WTC11 (cell line): ENCODE measurements at regions not wholly inside any gene's neighbourhood (a gene's known extent, or its start where the extent isn't known, plus 50 kb on each side); places are given as distances from the start of the nearest gene placed in this dataset.

Experiments
- ATAC-seq: fragments of 200-7000 bp; cut with Tn5 transposase; 2 replicates; pipeline ENCODE4 v1.10.0; 2021; ENCODE audit warnings: mild to moderate bottlenecking, moderate library complexity
- CTCF ChIA-PET: fragments of 300-600 bp; sonication (Branson Sonifier 250); formaldehyde crosslinking; loops from one replicate; lab custom pipeline; 2021; ENCODE audit warnings: antibody characterized with exemption; lab: Charles Lee
- POLR2A ChIA-PET: fragments of 350-600 bp; sonication (Branson Sonifier 250); formaldehyde crosslinking; loops from one replicate; lab custom pipeline; 2021; ENCODE audit warnings: antibody characterized with exemption; lab: Charles Lee
- DNase-seq: peaks from one replicate; pipeline ENCODE4 v3.0.0; 2021; ENCODE audit warnings: low spot score
- H3K27ac Mint-ChIP-seq: 2 replicates; pipeline ENCODE4 v1.8.0; 2021; ENCODE audit warnings: mixed read lengths
- H3K27me3 Mint-ChIP-seq: 2 replicates; pipeline ENCODE4 v1.8.0; 2021; ENCODE audit warnings: low read depth, mild to moderate bottlenecking, moderate library complexity, mixed read lengths
- H3K36me3 Mint-ChIP-seq: 2 replicates; pipeline ENCODE4 v1.8.0; 2021; ENCODE audit warnings: mixed read lengths
- H3K4me1 Mint-ChIP-seq: 2 replicates; pipeline ENCODE4 v1.8.0; 2022; ENCODE audit warnings: mixed read lengths
- H3K4me3 Mint-ChIP-seq: 2 replicates; pipeline ENCODE4 v1.8.0; 2021; ENCODE audit warnings: mild to moderate bottlenecking, moderate library complexity, mixed read lengths
- H3K9me3 Mint-ChIP-seq: 2 replicates; pipeline ENCODE4 v1.8.0; 2021; ENCODE audit warnings: mixed read lengths
- CREM ChIP-seq: sonication (generic); formaldehyde crosslinking; IDR thresholded peaks from 2 replicates; pipeline ENCODE4 v1.8.1; 2022; ENCODE audit warnings: mild to moderate bottlenecking, missing genetic modification reagents, moderate library complexity
- ETV6 ChIP-seq: sonication (generic); formaldehyde crosslinking; IDR thresholded peaks from 2 replicates; pipeline ENCODE4 v1.8.1; 2022; ENCODE audit warnings: mild to moderate bottlenecking, missing genetic modification reagents
- GRHL2 ChIP-seq: fragments of 250-450 bp; sonication (Bioruptor Pico); IDR thresholded peaks from 2 replicates; pipeline ENCODE4 v1.8.0; 2022; ENCODE audit warnings: mild to moderate bottlenecking, moderate library complexity; ENCODE audit not compliant: insufficient replicate concordance, severe bottlenecking
- KAT7 ChIP-seq: sonication (generic); formaldehyde crosslinking; IDR thresholded peaks from 2 replicates; pipeline ENCODE4 v1.8.1; 2023; ENCODE audit warnings: missing genetic modification reagents, mild to moderate bottlenecking, borderline replicate concordance
- MYBL2 ChIP-seq: sonication (generic); formaldehyde crosslinking; IDR thresholded peaks from 2 replicates; pipeline ENCODE4 v1.8.1; 2023; ENCODE audit warnings: mild to moderate bottlenecking, moderate library complexity, missing genetic modification reagents
- NFYB ChIP-seq: sonication (generic); formaldehyde crosslinking; conservative IDR thresholded peaks from 2 replicates; pipeline ENCODE4 v1.8.0; 2022; ENCODE audit warnings: low read depth, missing genetic modification reagents
- SP1 ChIP-seq: sonication (generic); formaldehyde crosslinking; conservative IDR thresholded peaks from 2 replicates; pipeline ENCODE4 v1.8.1; 2022; ENCODE audit warnings: missing genetic modification reagents
- TCF7 ChIP-seq: sonication (generic); formaldehyde crosslinking; IDR thresholded peaks from 2 replicates; pipeline ENCODE4 v1.8.0; 2022; ENCODE audit warnings: mild to moderate bottlenecking, low read depth, missing genetic modification reagents, moderate library complexity
- TF ChIP-seq, protein P1 (sequence below): sonication (generic); formaldehyde crosslinking; IDR thresholded peaks from 2 replicates; pipeline ENCODE4 v1.8.0; 2022; ENCODE audit warnings: missing genetic modification reagents
- TF ChIP-seq, protein P2 (sequence below): sonication (generic); formaldehyde crosslinking; IDR thresholded peaks from 2 replicates; pipeline ENCODE4 v1.8.0; 2022; ENCODE audit warnings: mild to moderate bottlenecking, missing genetic modification reagents
- TF ChIP-seq, protein P3 (sequence below): sonication (generic); formaldehyde crosslinking; IDR thresholded peaks from 2 replicates; pipeline ENCODE4 v1.8.0; 2023; ENCODE audit warnings: missing genetic modification reagents
- TF ChIP-seq, protein P4 (sequence below): sonication (generic); formaldehyde crosslinking; IDR thresholded peaks from 2 replicates; pipeline ENCODE4 v1.8.1; 2022; ENCODE audit warnings: mild to moderate bottlenecking, moderate library complexity, missing genetic modification reagents
- TF ChIP-seq, protein P5 (sequence below): fragments of 250-450 bp; sonication (Bioruptor Pico); IDR thresholded peaks from 2 replicates; pipeline ENCODE4 v1.9.0; 2021; ENCODE audit warnings: mild to moderate bottlenecking, borderline replicate concordance
- TF ChIP-seq, protein P6 (sequence below): fragments of 250-450 bp; sonication (Bioruptor Pico); IDR thresholded peaks from 2 replicates; pipeline ENCODE4 v1.9.0; 2021; ENCODE audit warnings: moderate library complexity, mild to moderate bottlenecking, inconsistent platforms, borderline replicate concordance
- TF ChIP-seq, protein P7 (sequence below): sonication (generic); formaldehyde crosslinking; IDR thresholded peaks from 2 replicates; pipeline ENCODE4 v1.8.1; 2022; ENCODE audit warnings: low read depth, missing genetic modification reagents, borderline replicate concordance

DNA sequence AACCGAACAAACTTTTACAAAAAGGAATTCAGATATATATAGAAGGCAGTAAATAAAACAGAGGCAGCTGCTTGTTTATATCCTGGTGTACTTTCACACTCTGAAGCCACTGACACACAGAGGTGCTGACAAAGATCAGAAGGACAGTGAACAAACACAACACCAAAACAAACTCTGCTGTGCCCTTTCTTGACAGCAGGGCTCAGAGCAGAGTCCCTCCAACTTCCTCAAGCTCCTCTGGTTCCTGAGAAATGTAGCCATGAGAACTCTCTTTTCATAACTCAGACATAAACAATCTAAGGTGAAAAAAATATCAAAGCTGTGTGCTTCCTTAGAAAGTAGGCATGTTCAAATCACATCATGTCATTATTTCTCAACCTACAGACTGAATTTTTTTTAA, 1052.8 kb upstream of the SPRY2 start:
- DNase-seq (no peak), ATAC-seq (peak; percentile 46; the same call in 1 of the 2 replicates)
- Mint-ChIP-seq H3K27ac (no peak overlapping the region), H3K4me3 (no peak overlapping the region), H3K9me3 (peaks cover 15% of the 10 kb centered on the region), H3K27me3 (no peaks in the 10 kb centered on the region), H3K36me3 (0 out of 2 replicates have a peak, but pooled peaks cover 4% of the 10 kb centered on the region), H3K4me1 (peaks cover 37% of the 10 kb centered on the region)
- ChIA-PET CTCF (no interaction called here), POLR2A (interaction anchor here (1.2 kb wide), 1 partner anchor 90 kb away, joined by 3 read pairs; no protein-coding TSS in a partner anchor)
- no peak for TF ChIP-seq ETV6 (CRISPR knock-in tag)
- TF ChIP-seq, protein P1, sequence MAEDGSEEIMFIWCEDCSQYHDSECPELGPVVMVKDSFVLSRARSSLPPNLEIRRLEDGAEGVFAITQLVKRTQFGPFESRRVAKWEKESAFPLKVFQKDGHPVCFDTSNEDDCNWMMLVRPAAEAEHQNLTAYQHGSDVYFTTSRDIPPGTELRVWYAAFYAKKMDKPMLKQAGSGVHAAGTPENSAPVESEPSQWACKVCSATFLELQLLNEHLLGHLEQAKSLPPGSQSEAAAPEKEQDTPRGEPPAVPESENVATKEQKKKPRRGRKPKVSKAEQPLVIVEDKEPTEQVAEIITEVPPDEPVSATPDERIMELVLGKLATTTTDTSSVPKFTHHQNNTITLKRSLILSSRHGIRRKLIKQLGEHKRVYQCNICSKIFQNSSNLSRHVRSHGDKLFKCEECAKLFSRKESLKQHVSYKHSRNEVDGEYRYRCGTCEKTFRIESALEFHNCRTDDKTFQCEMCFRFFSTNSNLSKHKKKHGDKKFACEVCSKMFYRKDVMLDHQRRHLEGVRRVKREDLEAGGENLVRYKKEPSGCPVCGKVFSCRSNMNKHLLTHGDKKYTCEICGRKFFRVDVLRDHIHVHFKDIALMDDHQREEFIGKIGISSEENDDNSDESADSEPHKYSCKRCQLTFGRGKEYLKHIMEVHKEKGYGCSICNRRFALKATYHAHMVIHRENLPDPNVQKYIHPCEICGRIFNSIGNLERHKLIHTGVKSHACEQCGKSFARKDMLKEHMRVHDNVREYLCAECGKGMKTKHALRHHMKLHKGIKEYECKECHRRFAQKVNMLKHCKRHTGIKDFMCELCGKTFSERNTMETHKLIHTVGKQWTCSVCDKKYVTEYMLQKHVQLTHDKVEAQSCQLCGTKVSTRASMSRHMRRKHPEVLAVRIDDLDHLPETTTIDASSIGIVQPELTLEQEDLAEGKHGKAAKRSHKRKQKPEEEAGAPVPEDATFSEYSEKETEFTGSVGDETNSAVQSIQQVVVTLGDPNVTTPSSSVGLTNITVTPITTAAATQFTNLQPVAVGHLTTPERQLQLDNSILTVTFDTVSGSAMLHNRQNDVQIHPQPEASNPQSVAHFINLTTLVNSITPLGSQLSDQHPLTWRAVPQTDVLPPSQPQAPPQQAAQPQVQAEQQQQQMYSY (CRISPR knock-in tag), result no peak
- TF ChIP-seq SP1, result no peak
- TF ChIP-seq, protein P2, sequence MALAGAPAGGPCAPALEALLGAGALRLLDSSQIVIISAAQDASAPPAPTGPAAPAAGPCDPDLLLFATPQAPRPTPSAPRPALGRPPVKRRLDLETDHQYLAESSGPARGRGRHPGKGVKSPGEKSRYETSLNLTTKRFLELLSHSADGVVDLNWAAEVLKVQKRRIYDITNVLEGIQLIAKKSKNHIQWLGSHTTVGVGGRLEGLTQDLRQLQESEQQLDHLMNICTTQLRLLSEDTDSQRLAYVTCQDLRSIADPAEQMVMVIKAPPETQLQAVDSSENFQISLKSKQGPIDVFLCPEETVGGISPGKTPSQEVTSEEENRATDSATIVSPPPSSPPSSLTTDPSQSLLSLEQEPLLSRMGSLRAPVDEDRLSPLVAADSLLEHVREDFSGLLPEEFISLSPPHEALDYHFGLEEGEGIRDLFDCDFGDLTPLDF (CRISPR knock-in tag), result no peak
- TF ChIP-seq, protein P3, sequence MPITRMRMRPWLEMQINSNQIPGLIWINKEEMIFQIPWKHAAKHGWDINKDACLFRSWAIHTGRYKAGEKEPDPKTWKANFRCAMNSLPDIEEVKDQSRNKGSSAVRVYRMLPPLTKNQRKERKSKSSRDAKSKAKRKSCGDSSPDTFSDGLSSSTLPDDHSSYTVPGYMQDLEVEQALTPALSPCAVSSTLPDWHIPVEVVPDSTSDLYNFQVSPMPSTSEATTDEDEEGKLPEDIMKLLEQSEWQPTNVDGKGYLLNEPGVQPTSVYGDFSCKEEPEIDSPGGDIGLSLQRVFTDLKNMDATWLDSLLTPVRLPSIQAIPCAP, result no peak
- TF ChIP-seq CREM (CRISPR knock-in tag), result no peak
- TF ChIP-seq, protein P4, sequence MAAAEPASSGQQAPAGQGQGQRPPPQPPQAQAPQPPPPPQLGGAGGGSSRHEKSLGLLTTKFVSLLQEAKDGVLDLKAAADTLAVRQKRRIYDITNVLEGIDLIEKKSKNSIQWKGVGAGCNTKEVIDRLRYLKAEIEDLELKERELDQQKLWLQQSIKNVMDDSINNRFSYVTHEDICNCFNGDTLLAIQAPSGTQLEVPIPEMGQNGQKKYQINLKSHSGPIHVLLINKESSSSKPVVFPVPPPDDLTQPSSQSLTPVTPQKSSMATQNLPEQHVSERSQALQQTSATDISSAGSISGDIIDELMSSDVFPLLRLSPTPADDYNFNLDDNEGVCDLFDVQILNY, result no peak
- TF ChIP-seq, protein P5, sequence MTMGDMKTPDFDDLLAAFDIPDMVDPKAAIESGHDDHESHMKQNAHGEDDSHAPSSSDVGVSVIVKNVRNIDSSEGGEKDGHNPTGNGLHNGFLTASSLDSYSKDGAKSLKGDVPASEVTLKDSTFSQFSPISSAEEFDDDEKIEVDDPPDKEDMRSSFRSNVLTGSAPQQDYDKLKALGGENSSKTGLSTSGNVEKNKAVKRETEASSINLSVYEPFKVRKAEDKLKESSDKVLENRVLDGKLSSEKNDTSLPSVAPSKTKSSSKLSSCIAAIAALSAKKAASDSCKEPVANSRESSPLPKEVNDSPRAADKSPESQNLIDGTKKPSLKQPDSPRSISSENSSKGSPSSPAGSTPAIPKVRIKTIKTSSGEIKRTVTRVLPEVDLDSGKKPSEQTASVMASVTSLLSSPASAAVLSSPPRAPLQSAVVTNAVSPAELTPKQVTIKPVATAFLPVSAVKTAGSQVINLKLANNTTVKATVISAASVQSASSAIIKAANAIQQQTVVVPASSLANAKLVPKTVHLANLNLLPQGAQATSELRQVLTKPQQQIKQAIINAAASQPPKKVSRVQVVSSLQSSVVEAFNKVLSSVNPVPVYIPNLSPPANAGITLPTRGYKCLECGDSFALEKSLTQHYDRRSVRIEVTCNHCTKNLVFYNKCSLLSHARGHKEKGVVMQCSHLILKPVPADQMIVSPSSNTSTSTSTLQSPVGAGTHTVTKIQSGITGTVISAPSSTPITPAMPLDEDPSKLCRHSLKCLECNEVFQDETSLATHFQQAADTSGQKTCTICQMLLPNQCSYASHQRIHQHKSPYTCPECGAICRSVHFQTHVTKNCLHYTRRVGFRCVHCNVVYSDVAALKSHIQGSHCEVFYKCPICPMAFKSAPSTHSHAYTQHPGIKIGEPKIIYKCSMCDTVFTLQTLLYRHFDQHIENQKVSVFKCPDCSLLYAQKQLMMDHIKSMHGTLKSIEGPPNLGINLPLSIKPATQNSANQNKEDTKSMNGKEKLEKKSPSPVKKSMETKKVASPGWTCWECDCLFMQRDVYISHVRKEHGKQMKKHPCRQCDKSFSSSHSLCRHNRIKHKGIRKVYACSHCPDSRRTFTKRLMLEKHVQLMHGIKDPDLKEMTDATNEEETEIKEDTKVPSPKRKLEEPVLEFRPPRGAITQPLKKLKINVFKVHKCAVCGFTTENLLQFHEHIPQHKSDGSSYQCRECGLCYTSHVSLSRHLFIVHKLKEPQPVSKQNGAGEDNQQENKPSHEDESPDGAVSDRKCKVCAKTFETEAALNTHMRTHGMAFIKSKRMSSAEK, result no peak
- TF ChIP-seq GRHL2 (CRISPR knock-in tag), result no peak
- TF ChIP-seq, protein P6, sequence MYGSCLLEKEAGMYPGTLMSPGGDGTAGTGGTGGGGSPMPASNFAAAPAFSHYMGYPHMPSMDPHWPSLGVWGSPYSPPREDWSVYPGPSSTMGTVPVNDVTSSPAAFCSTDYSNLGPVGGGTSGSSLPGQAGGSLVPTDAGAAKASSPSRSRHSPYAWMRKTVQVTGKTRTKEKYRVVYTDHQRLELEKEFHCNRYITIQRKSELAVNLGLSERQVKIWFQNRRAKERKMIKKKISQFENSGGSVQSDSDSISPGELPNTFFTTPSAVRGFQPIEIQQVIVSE (CRISPR knock-in tag), result no peak
- TF ChIP-seq TCF7 (CRISPR knock-in tag), result no peak
- TF ChIP-seq MYBL2, result no peak
- TF ChIP-seq KAT7 (CRISPR knock-in tag), result no peak
- TF ChIP-seq NFYB, result no peak

DNA sequence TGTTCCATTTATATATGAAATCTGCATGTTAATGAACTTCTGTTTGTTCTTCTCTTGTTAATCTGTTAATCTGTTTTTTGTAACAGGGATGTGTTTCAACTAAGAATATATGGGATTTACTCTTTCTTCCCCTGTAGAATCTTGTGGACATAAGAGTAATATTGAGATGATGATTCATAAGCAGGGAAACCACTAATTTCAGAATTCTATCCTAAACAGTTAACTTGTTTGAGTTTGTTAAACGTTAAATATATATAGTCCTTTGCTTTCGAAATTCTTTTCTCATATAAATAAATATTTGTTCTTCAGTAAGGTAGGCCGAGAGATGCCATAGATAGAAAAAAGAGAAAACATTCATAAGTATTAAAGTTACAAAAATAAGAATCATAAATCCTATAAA, 1052.2 kb upstream of the SPRY2 start:
- ChIA-PET POLR2A (no interaction called here), CTCF (no interaction called here)
- H3K4me3 Mint-ChIP-seq, result no peak overlapping the region
- 0 out of 2 replicates have a peak, but pooled peaks cover 4% of the 10 kb centered on the region for H3K36me3 Mint-ChIP-seq
- no peak for ATAC-seq
- TF ChIP-seq, protein P7, sequence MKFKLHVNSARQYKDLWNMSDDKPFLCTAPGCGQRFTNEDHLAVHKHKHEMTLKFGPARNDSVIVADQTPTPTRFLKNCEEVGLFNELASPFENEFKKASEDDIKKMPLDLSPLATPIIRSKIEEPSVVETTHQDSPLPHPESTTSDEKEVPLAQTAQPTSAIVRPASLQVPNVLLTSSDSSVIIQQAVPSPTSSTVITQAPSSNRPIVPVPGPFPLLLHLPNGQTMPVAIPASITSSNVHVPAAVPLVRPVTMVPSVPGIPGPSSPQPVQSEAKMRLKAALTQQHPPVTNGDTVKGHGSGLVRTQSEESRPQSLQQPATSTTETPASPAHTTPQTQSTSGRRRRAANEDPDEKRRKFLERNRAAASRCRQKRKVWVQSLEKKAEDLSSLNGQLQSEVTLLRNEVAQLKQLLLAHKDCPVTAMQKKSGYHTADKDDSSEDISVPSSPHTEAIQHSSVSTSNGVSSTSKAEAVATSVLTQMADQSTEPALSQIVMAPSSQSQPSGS (CRISPR knock-in tag), result no peak
- H3K27ac Mint-ChIP-seq, result no peak overlapping the region
- peaks cover 37% of the 10 kb centered on the region for H3K4me1 Mint-ChIP-seq
- DNase-seq, result no peak
- peaks cover 15% of the 10 kb centered on the region for H3K9me3 Mint-ChIP-seq
- no peaks in the 10 kb centered on the region for H3K27me3 Mint-ChIP-seq
